GM21515 (cell line): ENCODE measurements at regions not wholly inside any gene's neighbourhood (a gene's known extent, or its start where the extent isn't known, plus 50 kb on each side); places are given as distances from the start of the nearest gene placed in this dataset.
"Not testable (repeated sequence)": the region's sequence is repeated elsewhere in the genome, so short reads cannot be mapped to it uniquely, and the experiment has no call there.

Experiments
- ATAC-seq: cut with Tn5 transposase; IDR thresholded peaks from one replicate; pipeline ENCODE4 v1.9.1; 2021; ENCODE audit not compliant: unreplicated experiment

- ATAC-seq: no peak
Observed at GRCh38 chr3:194032828-194033435, 103.0 kb upstream of the HES1 start.

- no peak for ATAC-seq
Observed at GRCh38 chr3:194034346-194035336, 101.3 kb upstream of the HES1 start.

DNA sequence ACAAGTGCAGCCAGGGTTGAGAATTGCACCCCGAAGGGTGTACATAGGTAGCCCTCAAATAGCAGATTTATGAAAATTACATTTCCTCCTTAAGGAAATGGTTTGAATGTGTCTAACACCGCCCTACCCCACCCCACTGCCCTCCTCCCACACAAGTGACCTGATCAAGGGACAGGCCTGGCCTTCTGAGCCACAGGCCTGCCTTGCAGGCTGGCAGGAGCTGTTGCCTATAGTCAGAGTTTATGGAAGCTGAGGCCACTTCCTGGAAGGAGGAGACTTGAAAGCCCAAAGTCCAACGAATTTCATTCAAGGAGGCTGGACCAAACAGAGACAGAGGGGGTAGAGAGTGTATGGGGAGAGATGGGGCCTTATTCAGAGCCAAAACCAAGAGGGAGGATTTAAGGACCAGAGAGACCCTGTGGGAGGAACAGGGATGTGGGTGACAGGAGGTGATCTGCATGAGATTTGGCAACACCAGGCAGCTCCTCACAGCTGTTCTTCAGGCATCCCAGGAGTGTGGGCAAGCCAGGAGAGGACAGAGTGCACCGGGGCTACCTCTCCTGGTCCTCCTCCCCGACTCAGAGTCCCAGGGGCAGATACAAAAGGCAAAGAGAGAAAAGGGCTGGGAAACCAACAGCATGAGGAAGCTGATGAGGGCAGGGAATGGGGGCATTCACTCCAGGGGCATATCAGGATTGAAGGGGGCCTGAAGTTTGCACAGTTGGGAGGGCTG lies 100.4 kb upstream of the HES1 start:
- ATAC-seq: no peak

- ATAC-seq: no peak
Observed at GRCh38 chr3:194036842-194037241, 99.1 kb upstream of the HES1 start.

GRCh38 chr3:194038346-194038745 lies 97.6 kb upstream of the HES1 start:
- not testable (repeated sequence) for ATAC-seq

- ATAC-seq: no peak
Observed at GRCh38 chr3:194038960-194039359, 97.0 kb upstream of the HES1 start.

- ATAC-seq: no peak
Observed at GRCh38 chr3:194040516-194041273, 95.3 kb upstream of the HES1 start.

DNA sequence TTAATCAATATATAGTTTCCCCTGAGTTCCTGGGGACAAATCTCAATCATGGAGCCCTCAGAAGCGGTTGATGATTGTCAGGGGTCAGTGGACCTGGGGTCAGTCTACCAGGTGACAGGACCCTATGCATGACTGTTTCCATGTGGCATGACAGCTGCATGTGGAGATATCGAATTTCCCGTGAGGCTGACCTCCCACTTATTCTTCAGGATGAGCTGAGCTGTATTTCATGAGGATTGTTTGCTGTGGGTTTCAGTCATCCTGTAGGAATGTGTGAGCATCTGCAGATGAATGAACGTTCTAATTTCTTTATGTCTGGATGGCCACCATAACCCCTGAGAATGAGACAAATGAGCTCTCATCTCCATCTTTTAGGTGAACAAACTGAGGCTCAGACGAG lies 93.0 kb upstream of the HES1 start:
- no peak for ATAC-seq

- ATAC-seq: no peak
Observed at GRCh38 chr3:194043516-194043915, 92.4 kb upstream of the HES1 start.

DNA sequence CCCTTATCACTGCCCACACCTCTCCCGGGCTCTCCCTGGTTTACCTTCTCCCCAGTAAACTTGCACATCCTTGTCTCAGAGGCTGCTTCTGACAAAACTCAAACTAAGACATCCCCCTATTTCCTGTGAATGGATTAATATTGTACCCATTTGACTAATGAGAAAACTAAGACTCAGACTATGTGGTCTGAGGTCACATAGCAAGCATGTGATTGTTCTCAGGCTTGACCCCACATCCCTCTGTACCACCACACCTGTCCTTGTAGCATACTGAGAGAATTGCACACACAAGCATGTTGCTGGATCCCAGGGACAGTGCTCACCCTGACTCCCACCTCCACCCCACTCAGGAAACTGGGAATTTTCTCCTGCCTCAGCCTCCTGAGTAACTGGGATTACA lies 90.7 kb upstream of the HES1 start:
- peak; percentile 82 for ATAC-seq

DNA sequence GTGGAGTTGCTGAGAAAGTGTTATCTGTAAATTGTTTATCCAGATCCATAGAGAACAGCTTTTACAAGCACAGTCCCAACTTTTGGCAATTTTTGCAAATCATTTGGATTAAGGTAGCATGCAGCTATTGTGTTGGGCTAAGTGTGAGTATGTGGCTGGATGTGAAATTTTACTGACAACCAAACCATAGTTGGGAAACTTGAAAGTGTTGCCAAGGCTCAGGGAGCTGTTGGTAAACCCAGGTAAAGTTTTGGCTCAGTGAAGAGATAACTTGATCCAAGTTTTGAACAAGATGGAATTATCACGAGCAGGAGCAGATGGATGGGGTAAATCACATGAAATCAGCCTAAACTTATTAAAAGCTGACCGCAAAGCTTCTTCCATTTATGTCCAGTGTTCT lies 90.0 kb upstream of the HES1 start:
- no peak for ATAC-seq

DNA sequence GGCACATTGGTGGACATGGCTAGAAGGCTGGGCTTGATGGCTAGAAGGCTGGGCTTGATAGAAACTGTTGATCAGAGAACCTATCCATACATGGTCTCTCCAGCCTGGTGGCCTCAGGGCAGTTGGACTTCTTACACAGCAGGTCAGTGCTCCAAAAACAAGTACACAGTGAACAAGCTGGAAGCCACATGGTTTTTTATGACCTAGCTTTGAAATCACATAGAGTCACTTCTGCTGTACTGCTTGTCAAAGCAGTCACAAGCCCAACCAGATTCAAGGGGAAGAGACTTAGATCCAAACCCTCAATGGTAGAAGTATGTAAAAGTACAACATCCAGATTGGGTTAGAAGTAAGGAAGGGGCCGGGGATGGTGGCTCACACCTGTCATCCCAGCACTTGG lies 89.4 kb upstream of the HES1 start:
- no peak for ATAC-seq

DNA sequence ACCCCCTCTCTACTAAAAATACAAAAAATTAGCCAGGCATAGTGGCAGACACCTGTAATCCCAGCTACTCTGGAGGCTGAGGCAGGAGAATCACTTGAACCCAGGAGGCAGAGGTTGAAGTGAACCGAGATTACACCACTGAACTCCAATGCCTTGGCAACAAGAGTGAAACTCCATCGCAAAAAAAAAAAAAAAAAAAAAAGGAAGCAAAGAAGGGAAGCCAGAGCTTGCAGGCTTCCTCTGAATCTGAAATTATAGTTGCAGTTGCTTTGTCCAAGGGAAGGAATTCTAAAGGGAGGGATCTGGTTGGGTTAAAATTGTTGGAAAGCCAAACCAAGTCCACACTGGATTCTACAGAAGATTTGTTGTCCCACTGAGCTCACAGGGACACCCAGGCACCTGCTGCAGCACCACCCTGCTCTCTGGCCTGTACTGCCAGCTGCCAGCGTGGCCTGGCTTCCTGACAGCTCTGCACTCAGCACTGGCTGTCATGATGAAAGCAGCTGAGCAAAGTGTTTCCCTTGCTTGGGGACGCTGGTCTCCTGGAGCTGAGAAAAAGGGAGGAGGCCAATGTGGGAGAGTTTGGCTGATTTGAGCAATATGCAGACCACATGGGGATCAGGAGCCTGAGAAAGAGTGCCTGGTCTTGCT lies 88.8 kb upstream of the HES1 start:
- ATAC-seq: no peak

GRCh38 chr3:194049394-194049793 lies 86.6 kb upstream of the HES1 start:
- no peak for ATAC-seq

- ATAC-seq: no peak
Observed at GRCh38 chr3:194050782-194051320, 85.1 kb upstream of the HES1 start.

GRCh38 chr3:194051366-194052149 lies 84.4 kb upstream of the HES1 start:
- ATAC-seq: no peak

- ATAC-seq: no peak
Observed at GRCh38 chr3:194053136-194053535, 82.8 kb upstream of the HES1 start.

DNA sequence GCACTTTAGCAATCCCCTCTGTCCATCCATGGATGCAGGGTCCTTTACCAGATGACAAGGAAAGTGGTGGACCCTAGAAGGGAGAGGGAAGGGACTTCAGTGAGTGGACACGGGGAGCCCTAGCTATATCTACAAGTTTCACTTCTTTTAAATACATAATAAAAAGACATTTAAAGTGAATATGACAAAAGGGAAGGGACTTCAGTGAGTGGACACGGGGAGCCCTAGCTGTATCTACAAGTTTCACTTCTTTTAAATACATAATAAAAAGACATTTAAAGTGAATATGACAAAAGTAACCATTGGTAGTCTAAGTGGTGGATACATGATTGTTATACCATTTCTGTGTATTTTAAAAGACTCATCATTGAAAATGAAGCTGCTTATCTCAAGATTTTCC lies 81.9 kb upstream of the HES1 start:
- no peak for ATAC-seq

DNA sequence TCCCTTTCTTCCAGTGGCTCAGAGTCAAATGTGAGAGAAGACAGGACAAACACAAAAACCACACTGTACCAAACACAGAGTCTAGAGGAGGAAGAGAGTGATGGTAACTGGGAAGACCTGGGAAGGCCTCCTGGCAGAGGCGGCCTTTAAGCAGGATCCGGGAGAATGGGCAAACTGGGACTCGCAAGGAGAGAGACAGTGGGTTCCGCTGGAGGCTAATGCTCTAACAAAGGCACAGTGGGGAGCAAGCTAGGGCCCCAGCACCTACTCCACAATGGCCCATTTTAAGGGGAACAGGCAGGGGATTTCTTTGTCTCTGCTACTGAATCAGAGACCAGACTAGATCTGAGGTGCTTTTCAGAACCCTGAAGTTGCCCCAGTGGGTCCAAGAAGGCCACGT lies 81.4 kb upstream of the HES1 start:
- ATAC-seq: no peak
